NCI-H526 (cell line): ENCODE measurements at regions not wholly inside any gene's neighbourhood (a gene's known extent, or its start where the extent isn't known, plus 50 kb on each side); places are given as distances from the start of the nearest gene placed in this dataset.

Experiments used
- DNase-seq, 2 experiments: peaks; one replicate each; lab custom pipeline; 2025; lab: John Stamatoyannopoulos, UW

DNA sequence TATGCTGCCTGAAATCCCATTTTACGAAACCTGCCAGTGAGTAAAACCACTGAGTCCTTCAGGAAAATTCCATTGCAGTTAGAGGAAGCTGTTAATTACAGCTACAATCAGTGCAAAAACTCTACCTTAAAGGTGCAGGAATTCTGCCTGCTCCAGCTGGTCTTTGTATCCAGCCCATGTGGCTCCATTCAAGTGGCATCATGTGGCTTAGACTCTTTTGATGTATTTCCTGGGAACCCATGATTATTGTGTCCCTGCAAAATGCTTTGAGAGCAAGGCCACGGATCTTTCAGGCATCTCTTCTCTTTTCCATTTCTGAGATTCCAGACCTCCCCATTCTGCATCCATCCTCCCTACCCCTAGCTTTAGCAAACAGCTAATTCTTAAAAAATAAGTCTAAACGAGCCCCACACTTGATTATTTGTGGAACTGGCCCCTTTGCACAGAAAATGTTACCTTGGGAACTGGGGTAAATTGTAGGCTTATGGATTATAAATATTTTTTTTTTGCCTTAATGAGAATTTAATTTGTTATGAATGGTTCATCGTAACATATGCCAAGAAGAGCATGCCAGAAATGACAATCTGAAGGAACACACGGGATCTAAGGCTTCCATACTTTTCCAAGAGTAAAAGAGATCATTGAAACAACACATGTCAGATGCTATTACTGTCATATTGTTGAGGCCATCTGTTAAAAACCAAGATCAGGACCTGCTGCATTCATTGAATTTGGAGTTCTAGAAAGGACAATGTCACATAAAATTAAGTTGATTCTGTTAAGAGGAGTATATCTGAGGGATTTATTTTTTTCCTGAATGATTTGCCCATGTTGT, 144.6 kb downstream of the TPH2 start:
- no peak for DNase-seq

DNA sequence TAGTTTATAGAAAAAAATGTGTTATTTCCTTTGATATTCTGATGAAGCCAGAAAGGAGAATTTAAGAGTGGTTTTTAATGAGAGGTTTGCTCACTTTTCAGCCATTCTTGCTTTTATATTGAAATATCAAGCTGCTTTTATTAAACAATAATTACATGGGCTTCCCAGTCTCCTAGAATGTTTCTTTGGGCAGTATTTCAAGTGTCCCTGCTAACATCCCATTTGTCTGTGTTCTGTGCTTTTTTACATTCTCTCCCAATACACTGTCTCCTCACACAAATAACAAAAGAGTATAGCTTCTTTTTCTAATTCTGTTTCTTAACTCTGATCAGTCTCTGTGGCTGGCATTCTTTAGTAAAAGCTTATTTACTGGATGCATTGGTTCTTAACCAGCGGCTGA, 145.4 kb downstream of the TPH2 start:
- no peak for DNase-seq

DNA sequence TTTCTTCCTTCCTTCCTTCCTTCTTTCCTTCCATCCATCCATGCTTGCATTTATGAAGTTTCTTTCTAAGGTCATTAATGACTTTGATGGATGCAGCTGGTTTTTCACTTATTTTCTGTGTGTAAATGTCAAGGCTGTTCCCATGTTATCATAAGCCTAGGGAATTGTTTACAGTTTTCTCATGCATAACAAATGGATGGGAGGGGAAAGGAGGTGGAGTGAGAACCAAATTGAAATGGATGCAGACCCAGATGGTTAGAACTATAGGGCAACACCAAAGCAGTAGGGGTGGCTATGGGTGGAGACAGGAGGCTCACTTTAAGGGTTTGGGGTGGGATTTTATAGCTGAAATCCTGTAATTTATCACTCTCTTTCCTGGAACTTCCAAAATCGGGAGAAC, 146.2 kb downstream of the TPH2 start:
- no peak for DNase-seq

DNA sequence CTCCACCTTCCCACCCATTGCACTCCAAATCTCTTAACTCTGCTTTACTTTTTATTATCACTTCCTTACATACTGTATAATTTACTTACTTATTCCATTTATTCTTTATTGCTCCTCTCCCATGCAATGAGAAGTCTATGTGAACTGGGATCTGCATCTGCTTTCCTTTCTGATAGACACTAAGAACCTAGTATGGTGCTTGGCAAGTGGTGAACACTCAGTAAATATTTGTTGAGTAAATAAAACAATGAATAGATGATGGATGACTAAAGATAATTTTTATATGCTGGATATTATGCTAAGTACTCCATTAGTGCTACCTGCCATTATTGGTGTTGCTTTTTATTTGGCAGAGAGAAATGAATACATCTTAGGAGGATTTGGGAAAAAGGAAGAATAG, 151.0 kb downstream of the TPH2 start:
- no peak for DNase-seq

DNA sequence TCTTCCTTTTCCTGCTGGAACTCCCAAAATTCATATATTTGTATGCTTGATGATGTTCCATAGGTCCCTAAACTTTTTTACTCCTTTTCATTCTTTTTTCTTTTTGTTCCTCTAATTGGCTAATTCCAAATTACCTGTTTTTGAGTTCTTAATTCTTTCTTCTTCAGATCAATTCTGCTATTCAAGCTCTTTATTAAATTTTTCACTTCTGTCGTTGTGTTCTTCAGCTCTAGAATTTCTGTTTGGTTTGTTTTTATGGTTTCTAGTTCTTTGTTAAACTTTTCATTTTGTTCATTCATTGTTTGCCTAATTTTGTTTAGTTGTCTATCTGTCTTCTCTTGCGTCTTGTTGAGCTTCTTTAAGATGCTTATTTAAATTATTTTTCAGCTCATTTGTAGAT, 154.8 kb downstream of the TPH2 start:
- no peak for DNase-seq

DNA sequence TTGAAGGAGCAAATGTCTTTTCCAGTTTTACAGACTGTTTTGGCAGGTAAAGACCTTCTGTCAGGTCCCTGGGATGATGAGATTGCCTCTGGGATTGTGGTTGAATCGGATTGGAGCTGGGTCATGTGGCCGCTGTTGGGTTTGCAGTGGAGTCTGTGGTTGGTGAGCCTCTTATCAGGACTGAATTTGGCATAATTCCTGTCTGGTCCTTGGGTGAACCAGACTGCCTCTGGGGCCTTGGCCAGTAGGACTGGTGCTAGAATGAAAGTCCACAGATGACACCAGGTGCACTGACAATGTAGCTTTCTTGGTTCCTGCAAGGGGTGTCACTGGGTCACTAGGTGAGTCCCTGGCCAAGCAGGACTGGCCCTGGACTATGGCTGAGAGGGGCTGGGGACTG, 155.3 kb downstream of the TPH2 start:
- no peak for DNase-seq

DNA sequence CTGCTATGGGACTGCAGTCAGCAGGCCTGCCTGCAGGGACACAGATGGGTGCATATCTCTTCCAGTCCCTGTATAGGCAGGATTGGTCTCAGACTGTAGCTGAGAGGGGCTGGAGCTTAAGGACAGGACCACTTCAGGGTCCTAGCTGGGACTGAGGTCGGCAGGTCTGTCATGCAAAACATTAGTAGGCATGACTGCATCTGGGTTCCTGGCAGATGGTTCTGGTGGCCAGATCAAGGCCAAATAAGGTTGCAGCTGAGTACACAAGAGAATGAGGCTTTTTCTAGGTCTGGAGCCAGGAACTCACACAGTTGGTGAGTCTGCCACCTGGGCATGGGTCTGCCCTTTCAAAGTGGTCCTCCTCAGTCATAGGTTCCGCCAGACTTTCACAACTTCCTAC, 155.8 kb downstream of the TPH2 start:
- DNase-seq, result no peak

DNA sequence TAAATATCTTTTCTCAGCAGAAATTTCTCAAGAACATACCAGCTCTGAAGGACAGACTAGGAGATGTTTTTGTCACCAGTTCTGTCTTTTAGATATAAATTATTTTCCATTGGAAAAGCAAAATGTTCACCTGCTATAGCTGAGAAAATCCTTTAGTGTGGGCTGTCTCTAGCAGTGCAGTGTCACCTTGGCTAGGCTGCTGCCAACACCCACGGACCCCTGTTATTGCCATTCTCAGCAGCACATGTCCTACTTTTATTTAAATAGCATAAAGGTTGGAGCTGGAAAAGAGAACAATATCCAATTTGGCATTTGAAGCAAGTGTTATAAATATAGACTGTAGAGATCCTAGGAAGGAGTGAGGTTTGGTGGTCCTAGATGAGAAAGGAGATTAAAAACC, 156.4 kb downstream of the TPH2 start:
- DNase-seq, result no peak

DNA sequence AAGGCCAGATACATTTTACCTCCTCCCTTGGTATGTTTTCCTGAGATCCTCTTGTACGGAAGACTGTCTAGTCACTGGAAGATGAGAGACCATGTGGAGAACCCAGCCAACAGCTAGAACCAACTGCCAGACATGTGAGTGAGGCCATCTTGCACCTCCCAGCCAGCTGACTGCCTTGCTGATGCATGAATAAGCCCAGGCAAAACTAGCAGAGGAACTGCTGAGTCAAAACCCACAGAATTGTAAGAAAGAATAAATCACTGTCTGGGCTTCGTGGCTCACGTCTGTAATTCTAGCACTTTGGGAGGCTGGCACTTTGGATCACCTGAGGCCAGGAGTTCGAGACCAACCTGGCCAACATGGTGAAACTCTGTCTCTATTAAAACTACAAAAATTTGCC, 160.0 kb downstream of the TPH2 start:
- no peak for DNase-seq

DNA sequence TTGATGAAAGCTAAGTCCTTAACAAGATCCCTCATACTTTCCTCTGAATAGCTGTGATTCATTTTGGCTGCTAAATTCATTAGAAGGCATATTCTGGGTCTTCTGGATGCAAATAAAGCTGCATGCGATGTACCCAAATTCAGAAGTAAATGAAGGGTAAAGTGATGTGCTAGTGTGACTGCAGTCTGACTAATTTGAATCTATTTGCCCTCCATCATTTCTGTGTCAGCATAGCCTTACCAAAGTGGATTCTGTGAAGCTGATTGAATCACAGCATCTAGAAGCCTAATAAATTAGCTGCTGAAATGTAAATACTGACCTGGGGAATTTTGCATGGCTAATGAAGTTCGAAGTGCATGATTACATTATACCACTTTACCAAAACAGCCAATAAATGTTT, 162.2 kb downstream of the TPH2 start:
- DNase-seq, result no peak

DNA sequence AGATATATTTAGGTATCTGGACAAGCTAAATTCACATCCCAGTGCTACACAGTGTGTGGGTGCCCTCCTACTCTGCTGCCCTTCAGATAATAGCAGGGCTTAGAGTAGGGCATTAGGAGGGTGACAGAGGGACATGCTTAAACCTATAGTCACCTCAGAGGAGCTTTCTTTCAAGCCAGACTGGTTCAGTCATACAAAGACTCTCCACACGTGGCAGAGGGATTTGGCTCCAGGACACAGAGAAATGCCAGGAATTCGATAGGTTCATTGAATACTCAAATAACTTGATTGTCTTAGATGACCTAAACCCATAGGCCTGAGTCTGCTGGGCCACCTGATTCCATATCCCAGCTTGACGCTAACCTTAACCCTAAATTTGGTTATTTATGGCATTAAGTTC, 163.5 kb downstream of the TPH2 start:
- DNase-seq, result no peak

DNA sequence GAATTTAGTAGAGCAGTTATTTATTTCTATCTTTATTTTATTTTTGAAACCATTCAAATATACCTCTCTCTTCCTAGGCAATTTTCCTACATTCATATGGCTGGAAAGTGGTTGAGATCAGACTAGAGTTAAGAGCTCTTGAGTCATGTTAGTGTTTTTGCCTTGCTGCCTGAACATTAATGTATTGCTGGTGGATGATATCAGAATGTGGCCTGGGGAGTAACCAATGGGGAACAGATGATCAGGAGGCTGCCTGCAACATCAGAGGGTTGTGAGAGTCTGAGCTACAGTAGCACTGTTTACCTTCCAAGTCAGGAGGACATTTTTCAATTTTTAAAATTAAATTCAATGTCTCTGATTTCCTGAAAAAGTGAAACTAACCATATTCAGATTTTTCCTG, 166.3 kb upstream of the TRHDE start:
- DNase-seq, result no peak

DNA sequence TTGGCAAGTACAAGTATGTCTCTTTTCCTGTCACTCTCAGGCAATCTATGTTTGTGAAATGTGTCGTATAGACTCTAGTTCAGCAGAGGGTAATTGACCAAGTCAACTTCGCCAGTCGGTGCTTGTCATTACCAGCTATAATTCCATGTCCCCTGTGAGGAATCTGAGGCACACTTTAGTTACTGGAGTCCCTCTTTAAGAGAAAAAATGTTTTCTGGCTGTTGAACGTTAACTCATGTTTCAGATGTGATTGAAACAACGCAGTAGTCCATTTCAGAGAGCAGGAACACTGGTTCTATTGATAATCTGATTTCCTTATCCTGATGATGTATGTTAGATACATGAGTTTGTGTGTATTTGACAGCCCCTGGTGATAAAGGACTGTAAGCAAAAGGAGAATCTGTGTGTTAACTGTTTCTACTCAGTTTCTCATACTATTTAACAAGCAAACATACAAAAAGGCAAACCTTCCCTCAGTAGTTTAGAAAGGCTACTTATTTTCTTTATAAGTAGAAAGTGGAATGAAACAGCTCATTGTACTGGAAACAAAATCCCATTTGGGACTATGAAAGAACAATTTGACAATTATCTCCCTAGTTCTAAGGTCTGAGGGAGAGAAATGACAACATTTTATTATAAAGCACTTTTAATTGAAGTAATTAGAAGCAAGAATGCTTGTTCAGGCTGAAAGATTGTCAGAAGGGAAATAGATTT, 161.1 kb upstream of the TRHDE start:
- DNase-seq, result no peak

DNA sequence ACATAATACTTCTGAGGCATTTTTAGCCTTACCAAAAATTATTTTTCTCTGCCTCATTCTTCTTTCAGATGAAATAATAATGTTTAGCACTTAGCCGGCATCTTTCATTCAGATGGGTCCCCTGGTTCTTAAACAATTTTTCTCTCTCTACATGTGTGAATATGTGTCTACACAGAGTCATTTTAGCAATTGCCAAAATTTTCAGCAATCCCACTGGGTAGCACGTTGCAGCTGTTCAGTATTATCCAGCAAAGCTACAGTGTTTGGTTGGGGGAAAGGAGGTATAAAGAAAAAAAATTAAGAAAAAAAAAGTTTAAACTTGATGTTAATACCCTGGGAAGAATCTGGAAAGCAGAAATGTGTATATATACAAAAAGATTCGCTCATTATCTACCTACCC, 160.5 kb upstream of the TRHDE start:
- no peak for DNase-seq

DNA sequence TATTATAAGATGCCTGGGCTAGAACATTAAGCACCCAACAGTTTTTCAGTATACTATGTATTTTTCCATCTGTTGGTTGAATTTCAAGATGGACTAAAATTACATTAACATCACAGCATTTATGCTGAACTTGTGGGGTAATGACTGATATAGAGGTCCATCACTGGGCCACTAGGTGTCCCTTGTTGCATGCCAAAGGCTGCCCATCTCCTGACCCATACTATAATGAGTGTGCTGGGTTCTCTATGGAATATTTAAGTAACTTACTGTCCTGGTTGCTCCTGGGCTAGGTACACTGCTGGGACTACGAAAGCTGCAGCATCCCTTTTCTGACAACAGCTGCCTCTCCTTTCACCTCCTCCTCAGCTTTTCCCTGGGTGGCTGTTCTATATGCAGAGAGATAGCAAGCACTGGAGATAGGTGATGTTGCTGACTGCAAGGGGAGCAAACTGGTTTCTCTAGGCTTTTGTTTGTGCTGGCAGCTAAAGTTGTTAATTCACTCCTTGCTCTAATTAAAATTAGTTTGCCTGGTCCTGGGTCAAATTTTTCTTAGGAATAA, 138.6 kb upstream of the TRHDE start:
- DNase-seq, result no peak

DNA sequence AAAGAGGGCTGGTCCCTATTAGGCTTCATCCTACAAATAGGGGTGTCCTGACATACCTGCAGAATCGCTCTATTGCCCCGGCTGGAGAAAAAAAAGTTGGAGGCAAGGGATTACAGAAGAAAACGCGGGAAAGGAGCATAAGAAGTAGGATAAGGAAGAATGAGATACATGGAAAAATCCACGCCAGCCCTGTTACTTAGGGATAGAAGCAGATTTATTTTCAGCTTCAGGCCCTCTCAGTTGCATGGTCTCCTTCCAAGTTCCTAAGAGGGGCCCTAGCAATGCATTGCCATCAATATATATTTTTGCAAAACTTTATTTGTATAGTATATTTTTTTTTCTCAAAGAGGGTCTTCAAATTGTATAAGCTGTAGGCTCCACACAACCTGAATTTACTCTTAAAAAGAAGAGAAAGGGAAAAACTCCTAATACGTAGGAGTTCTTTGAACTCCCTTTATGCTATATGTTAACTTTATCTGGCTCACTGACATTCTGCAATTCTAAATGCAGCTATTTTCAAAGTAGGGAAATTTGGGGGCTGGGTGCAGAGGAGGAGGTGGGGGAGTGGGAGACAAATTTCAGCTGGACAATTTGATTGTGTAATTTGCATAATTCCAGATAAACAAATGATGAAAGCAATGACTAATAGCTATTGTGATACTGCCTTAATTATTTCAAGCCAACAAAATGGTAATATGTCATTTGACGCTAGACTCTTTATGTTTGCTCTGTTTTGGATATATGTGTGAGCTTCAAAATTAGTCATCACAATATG, 137.7 kb upstream of the TRHDE start:
- DNase-seq, result peak in 1 of 2 experiments; percentile 4

DNA sequence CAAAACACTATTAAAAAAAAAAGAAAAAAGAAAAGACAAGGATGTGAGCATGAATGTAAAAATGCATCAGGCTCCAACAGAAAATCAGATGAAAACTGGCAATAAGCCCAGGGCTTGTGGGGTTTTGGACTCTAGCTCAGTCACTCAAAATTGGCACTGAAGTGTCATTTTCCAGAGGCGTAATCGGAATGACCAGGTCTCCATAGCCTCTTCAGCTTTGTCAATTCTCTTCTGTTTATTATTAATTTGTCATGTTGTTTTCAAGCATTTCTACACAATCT, 137.2 kb upstream of the TRHDE start:
- DNase-seq, result no peak

DNA sequence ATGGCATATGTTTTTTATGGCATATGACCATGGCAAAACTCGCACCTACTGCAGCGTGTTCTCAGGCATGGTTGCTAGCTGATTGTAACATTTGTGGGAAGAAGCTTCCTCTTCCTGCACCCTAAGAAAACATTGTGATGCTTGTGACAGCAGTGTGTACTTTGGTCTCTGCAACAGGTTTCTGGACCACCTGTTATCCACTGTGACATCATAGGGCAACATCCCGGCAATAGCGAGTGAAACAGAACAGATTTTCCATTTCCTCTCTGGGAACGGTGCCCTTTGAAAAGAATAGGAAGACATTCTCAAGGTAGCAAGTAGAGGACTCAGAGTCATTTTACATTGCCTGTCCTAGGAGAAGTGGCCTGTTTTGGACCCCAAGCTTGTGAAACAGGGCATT, 135.4 kb upstream of the TRHDE start:
- no peak for DNase-seq

DNA sequence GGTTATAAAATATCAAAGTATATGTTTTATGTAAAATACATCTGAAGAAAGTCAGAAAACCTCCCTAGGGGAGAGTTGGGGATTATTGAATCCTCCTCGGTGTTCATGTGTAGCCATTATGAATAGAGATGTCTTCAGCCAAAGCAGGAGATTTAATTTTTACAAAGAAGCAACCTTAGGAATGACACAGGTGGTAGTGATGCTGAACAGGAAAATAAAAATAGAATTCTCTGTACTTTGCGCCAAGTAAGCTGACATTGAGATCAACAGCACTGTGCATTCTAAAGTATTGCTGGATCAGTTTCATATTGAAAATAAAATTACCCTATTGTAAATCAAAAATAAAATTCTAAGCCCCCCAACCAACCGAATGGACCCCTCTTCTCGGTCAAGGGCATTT, 132.8 kb upstream of the TRHDE start:
- no peak for DNase-seq

DNA sequence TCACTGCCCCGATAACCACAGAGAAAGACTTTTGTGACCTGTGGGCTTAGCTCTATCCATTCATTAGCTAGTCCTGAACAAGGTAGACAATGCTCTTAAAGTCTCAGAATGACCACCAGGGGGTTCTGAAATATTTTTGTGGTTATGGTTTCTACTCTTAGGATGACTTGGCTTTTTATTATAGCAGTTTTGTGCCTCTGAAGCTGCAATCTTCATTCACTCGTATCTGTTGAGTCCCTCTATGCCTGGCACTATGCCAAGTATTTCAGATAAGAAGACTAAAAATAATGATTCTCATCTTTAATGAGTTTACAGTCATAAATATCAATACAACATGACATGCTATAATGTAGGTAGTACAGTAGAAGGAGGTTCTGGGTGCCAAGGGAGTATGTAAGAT, 130.8 kb upstream of the TRHDE start:
- DNase-seq, result no peak

DNA sequence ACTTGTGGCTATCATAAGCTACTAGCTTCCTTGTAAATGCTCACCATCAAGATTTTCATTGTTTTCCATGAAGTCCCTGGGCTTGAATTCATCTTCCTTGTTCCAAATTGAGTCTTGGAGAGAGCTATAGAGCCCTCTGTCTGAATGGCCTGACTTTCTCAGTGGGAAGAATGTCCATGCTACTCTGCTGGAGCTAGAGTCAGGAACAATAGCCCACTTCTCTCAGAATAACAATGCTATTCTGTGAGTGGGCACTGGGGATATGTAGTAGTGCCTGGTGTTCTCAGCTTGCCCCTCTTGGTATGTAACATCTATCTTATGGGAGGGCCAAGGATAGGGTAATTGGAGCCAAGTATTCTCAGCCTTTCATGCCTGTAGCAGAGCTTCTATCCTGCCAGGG, 127.6 kb upstream of the TRHDE start:
- no peak for DNase-seq

DNA sequence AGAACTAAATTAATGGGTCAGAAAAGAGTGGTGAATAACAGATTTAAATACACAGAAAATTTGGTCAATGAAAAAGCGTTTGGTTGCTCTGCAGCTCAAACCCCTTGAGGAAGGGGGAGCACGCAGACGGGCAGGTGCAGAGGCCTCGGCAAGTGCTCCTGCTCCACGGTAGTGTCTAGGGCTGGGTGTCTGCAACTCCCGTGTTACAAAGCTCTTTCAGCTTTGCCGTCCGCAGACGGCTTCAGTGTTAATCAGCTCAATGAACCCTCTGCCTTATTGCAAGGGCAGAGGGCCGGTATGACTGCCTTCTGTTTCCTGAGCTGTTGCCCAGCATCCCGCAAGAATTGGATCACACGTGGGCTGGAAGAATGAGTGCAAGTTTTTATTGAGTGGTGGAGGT, 125.7 kb upstream of the TRHDE start:
- DNase-seq, result no peak

DNA sequence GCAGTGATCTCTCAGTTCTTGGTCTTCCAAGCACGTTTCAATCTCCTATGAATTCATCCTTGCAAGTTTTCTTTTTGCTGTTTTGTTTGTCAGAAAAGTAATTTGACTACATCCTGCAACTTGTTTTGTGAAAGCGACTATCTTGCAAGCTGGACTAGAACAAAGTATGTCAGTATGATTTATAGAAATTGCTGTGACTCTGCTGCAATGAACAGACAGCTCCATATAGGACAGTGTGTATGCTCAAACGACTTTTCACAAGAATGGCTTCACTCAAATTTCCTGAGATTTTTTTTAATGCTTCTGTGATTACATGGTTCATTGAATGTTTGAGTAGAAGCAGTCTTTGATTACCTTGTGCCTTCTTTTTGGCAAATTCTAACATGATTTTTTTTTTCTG, 123.5 kb upstream of the TRHDE start:
- DNase-seq, result no peak
